HG03039 (cell line): ENCODE measurements at regions not wholly inside any gene's neighbourhood (a gene's known extent, or its start where the extent isn't known, plus 50 kb on each side); places are given as distances from the start of the nearest gene placed in this dataset.

ENCODE experiments used
- ATAC-seq: cut with Tn5 transposase; IDR thresholded peaks from one replicate; pipeline ENCODE4 v1.9.1; 2021; ENCODE audit warnings: mild to moderate bottlenecking, moderate library complexity; ENCODE audit not compliant: unreplicated experiment

DNA sequence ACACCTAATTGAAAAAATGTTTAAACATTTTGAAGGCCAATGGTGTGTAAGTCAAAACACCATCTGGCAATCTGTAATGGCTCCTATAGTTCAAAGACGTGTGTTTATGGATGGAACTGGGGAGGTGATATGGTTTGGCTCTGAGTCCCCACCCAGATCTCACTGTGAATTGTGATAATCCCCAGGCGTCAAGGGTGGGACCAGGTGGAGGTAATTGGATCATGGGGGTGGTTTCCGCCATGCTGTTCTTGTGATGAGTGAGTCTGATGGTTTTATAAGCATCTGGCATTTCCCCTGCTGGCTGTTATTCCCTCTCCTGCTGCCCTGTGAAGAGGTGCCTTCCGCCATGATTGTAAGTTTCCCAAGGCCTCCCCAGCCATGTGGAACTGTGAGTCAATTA, 52.2 kb downstream of the ADRA2C start:
- no peak for ATAC-seq

DNA sequence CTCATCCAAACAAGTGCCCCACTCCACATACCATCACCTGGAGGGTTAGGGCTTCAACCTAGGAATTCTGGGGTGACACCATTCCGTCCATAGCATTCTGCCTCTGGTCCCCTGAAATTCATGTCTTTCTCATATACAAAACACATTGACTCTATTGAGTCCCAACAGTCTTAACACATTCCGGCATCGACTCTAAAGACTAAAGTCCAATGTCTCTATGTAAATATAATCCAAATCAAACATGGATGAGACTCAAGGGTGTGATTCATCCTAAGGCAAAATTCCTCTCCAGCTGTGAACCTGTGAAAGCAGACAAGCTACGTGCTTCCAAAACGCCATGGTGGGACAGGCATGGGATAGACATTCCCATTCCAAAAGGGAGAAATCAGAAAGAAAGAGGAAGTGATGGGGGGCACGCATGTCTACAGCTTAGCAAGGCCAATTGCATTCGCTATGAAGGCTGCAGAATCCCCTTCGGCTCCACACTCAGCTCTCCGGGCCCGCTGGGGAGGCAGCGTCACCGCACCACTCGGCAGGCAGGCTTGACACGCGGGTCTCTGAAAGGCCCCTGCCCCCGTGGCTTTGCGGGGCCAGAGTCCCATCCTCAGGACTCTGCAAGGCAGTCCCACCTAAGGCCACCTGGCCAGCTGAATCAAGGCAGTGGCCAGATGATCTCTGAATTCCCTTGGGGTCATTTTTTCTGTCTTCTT, 53.2 kb downstream of the ADRA2C start:
- no peak for ATAC-seq

DNA sequence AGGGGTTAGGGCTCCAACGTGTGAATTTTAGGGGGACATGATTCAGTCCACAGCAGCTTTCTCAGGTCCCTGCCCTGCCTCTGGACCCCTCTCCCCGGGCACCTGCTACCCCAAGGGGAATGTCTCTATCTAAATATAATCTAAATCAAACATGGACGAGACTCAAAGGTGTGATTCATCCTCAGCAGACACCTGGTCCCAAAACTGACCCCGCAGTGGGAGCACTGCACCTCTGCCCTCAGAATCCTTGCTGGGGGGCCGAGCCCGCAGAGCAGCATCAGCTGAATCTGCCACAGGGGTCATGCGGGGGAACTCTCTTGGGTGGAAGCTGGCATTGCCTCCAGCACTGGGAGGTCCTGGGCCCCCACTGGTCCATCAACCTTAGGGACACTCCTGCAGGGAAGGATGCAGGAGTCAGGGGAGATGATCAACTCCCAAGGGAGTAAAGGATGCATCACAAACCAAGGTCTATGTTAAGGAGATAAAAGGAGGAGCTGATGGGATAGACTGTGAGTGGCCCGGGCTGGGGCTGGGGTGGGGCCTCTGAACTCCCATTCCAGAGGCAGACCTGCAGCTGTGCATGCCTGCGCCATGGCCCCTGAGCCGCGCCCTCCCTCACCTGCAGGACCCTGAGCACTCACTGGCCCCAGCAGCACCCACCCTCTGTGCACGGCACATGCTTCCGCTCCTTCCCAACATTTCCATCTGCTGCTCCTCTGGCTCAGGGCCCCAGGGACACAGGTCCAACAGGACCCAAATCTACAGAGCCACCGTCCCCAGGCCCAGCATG, 54.0 kb downstream of the ADRA2C start:
- no peak for ATAC-seq

DNA sequence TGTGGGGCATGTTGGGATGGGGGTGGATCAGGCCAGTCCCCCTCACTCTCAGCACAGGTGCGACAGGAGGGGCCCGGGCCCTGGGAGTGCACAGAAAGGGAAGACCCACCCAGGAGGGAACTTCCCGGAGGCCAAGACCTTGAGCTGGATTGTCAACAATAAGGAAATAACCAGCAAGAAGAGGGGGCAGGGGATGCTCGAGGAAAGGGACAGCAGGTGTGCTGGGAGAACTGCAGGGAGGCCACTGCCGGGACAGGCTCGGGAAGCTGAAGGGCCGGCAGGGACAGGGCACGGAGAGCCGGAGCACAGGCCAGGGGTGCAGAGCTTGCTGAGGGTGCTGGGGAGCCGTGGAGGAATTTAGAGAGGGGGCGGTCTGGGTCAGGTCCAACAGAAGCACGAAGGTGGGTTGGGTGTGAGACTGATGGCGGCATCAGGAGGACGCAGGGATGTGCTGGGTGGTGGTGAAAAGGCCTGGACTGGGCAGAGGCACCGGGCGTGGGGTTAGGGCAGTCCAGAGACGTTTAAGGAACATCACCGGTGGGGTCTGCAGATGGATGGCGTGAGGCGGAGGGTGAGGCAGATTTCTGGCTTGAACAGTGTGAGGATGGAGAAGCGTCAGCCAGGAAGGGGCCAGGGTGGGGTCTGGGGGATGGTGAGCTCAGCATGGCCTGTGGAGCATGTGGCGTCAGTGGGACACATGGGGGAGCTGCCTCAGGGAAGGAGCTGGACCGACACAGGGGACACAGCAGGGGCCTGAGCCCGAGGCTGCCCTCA, 54.8 kb downstream of the ADRA2C start:
- ATAC-seq: no peak

DNA sequence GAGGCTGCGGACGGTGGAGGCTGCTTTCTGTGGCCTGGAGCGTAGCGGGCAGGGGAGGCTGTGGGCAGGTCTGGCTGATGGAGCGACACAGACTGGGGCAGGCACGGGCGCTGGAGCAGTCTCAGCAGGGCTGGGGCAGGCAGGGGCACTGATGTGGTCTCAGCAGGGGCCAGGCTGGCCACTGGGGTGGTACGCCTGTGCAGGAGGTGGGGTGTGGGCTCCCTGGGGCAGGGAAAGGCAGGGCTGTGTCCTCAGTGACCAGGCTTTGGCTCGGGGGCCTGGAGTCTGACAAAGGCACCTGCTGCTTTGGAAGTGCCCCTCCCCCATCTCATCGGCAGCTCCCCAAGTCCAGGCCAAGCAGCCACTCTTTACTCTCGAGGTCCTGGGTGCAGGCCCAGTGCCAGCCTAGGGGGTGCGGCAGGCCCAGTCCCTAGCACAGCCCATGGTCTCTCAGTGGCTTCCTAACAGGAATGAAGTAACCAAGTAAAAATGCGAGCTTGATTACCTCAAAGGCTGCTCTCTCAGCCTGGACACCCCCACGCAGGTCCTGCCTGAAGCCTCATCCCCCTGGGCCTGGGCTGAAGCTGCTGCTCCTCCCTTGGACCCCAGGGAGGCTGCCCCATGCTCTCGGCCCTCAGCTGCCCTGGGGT, 55.5 kb downstream of the ADRA2C start:
- no peak for ATAC-seq

DNA sequence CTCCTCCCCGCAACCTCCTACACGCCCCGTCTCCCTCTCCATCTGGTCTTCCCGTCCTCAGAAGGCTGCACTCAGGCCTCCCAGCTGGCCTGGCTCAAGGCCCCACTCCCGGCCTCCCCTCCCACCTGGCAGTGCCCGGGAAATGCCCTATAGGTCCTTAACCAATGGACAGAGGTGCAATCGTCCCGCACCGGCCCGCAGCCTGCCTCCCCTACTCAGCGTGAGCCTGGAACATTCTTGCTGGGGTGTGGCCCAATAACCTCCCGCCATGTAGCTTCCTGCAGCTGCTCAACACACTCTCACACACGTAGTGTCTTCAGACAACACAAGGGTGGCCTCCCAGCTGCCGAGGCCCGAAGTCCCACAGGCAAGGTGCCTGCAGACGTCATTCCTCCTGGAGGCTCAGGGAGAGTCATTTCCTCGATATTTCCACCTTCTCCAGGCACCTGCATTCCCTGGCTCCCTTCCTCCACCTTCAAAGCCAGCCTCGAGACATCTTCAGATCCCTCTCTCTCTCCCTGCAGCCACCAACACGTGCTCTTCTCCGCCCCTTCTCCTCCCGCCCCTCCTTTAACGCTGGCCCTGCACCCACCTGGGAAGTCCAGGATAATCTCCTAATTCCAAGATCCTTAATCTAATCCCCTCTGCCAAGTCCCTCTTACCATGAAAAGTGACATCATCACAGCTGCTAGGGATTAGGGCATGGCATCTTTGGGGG, 56.2 kb downstream of the ADRA2C start:
- ATAC-seq: no peak

DNA sequence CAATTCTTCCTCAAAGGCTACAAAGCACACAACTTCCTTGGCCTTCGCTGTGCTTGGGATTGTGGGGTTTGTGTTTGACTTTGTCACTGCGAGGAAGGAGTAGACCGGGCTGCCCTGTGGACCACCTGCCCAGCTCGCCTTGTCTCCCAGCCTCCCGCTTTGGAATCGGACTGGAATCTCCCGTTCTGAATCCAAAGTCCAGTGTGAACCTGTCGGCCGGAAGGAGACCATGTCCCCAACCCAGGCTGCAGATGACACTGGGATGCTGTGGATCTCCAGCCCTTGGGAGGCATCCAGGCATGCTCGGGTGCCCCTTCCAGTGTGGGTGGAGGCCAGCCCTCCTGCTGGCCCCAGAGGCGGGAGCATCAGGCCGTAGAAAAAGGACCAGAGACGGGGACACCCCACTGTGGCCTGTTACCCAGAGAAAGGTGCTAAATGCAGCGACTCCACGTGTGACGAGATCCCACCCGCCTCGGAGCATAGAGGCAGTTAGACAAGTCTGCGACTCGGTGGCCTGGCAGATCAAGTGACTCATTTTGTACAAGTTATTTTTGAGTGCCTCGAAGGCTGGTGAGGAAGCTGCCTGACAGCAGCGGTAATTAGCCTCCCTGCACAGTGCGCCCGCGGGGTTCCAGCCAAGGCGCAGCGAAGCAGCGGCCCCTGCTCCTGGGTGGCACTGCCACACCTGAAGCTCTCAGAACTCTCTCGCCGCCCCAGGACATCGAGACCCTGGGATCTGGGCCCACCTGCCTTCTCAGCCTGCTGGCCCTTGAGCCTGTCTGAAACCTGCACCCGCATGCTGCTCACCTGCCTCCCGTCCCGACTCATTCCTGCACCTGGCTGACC, 57.5 kb downstream of the ADRA2C start:
- ATAC-seq: no peak

DNA sequence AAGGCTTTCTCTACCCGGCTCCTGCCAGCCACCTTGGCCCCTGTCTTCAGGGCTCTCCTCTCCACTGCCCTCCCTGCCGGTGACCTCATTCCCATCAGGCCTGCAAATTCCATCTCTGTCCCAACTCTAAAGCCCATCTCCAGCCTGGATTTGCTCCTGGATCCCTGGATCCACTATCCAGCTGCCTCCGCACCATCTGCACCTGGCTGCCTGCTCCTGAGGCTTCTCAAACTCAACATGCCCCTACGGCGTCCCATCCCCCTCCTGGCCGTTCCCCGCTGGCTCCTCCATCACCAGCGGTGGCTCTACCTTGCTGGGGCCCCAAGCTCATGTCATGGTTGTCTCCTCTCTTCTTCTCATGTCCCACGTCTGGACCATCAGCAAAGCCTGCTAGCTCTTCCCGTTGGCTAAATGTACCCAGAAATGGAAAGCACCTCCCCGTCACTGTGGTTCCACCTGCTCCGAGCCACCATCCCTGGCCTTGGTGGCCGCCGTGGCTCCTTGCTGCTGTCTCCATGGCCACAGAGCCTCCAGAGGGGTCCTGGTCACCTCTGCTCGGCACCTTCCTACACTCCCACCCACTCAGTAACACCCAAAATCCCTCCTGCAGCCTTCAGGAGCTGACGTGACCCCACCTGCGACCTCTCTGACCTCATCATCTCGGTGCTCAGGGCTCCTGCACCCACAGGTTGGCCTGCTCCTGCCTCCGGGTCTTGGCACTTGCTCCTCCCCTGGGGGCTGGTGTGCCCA, 58.5 kb downstream of the ADRA2C start:
- no peak for ATAC-seq

DNA sequence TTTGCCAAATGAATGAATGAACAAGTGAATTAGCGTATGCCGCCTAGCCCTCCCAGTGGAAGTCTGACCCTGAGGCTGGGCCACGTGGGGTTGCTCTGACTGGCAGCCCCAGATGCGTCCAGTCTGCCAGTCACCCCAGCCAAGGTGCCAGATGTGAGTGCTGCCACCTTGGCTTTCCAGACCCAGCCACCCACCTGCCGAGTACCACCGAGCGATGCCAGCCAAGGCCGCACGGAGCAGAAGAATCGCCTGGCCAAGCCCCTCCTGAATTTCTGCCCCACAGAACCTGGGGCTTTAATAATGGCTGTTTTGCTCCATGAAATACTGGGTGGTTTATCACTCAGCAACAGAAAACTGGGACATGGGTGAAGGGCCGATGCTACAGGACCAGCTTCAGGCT, 59.3 kb downstream of the ADRA2C start:
- ATAC-seq: no peak

DNA sequence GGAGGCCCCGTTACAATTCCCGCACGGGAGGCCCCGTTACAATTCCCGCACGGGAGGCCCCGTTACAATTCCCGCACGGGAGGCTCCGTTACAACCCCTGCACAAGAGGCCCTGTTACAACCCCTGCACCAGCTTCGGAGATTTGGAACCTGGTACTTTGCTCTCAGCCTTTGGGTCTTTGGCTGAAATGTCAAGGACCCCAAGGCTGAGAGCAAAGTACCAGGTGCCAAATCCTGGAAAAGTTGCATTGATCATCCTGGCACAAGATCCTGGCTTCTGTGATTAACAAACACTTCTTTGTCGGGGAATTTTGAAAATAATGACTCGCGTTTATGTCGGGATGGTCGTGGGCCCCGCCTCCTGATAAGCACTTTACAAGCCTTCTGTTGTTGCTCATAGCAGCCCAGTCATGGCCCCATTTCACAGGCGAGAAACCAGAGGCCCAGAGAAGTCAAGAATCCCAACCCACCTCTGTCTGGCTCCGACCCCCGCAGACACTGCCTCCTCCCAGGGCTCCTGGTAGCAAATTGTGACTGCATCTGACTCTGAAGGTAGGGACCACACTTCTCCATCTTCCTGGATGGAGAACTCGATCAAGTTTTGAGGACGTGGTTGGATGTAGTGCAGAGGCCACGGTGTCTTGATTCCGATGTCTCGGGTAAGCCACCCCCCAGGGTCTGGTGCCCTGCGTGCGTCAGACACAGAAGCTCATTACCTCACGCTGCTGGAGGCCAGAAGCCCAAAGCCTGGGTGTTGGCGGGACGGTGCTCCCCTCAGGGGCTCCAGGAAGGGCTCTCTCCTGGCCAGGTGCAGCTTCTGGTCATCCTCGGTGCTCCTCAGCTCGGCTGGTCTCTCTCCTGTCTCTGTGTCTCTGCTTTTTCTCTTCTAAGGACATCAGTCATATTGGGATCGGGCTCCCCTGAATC, 60.3 kb downstream of the ADRA2C start:
- ATAC-seq: no peak

DNA sequence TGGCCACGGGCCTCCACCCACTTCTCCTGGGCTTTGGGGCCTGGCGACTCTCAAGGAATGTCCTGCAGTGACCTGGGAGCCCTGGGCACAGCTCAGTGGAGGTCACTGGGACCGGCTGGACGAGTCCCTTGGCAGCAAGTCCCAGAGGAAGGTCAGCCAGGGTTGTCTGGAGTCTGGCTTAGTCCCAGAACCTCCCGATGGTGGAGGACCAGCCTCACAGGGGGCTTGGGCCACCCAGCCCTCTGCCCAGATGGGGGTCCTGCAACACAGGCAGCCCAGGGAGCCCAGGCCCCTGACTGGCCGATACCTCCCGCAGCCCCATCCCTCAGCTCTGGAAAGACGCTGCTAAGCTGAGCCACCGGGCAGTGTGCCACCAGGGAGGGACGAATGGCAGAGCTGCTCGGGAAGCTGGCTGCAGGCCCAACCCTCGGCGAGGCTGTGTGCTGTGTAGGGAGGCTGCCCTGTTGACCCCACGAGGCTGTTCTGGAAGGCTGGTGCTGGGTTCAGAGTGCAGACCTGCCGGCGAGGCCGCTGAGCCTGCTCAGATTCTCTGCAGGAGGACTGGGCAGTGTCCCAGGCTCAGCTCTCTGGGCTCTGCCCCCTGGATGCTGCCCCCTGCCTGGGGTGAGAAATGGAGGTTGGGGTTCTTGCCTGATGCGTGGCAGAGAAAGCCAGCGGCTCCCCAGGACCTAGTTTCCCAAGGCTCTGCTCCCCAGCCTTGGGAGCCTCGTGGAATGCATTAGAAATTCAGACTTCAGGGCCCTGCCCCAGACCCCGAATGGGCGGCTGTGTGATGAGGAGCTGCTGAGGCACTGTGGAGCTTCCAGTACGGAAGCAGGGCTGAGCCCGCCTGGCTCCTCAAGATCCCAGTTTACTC, 61.7 kb downstream of the ADRA2C start:
- no peak for ATAC-seq

DNA sequence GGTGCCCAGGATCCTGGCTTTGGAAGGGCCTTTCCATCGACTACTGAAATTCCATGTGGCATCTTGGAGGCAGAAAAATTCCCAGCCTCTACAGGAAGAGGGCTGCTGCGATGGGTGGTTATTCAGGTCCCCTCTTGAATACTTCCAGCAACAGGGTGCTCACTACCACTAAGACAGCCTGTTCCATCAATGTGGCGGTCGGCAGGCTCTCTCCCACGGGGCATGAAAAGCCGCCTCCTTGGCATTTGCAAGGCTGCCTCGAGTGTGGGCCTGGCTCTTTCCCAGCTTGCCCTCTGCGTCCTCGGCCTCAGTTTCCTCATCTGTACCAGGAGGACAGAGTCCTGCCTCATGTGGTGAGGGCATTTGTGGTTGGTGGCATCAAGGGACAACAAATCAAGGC, 62.4 kb downstream of the ADRA2C start:
- ATAC-seq: no peak

DNA sequence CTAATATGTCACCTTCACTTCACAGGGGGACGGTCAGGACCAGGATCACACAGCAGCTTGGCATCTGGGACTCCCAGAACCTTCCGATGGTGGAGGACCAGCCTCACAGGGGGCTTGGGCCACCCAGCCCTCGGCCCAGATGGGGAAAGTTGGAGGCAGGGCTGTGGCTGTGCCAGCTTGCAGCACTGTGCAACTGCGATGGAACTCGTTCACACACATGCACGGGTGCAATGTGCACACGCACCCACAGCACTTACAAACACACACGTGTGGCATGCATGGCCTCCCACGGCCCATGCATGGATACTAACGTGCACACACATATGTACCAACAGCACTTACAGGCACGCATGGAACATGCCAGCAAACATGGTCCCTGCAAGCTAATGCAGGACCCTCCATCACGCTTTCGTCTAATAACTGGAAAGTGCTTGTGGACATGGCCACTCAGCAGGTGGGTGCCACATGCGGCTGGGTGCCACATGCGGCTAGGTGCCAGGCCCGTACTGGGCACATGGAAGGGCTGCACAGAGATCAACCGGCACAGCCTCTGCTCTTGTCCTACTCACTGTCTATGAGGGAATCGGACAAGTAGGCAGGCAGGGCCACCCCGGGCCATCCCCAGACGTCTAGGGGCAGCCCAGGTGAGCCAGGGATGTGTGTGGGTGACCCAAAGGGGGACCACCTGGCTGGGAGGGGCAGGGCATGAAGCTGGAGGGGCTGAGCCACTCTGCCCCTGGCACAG, 63.2 kb downstream of the ADRA2C start:
- no peak for ATAC-seq

DNA sequence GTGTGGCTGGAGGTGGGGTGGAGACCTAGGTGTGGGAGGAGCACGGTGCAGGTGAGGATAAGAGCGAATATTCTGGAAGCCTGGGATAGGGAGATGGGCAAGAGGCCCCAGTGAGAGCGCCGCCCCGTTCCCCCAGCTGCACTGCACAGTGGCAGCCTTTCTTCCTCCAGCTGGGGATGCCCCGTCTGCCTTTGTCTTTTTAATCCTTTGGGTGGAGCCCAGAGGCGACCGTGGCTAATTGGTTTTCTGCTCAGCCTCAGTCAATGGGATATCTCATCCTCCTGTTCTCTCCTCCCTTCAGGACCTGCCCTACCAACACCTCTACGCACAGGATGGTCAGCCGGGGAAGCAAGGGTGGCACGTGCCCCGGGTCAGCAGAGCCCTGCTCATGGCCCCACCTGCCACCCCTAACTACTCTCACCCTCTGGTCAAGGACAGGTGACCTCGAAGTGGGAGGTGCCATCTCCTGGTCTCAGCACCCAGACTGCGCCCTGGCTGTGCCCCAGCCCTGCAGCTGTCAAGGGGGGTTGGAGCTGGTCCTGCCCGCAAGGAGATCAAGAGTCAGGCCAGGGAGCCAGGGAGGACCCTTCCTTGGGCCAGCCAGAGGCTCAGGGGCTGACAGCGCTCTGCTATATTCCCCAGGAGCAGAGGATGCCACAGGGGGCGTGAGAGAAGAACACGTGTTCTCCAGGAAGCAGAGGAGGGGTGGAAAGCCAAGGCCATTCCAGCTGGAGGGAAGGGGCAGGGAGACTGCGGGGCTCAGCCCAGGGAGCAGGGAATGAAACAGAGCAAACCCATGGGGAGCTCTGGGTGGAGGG, 64.0 kb downstream of the ADRA2C start:
- ATAC-seq: no peak

DNA sequence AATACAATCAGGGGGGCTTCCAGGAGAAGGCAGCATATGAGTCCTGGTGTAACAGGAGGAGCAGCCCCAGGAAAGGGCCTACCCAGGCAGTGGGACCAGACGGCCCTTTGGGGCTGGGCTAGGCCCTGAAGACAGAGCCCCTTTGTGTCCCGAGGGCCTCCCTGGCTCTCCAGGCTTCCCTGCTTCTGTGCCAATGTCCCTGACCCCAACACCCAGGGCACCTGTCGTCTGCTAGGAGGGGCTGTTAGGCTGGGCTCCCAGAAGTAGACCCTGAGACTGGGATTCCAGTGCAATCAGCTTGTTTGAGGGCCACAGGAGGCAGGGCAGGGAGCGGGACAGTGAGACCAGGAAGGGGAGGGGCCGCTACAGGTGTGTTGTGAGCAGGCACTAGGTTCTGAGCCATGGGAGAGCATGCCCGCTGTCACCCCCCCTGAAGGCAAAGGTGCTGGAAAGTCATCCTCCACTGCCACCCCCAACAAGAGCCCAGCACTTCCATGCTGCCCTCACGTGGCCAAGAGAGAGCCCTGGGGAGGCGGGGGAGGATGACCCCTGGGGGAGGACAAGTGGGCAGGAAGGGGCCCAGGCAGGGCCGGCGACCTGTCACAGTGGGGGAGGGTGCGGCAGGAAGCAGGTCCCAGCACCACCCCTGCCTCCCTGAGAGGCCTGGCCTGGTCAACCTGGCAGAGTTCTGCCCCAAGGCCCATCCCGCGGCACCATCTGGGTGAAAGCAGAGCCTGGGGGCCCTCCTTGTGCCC, 64.8 kb downstream of the ADRA2C start:
- no peak for ATAC-seq
